ENCODE measurements at regions not wholly inside any gene's neighbourhood (a gene's known extent, or its start where the extent isn't known, plus 50 kb on each side); places are given as distances from the start of the nearest gene placed in this dataset.
"Not testable (repeated sequence)": the region's sequence is repeated elsewhere in the genome, so short reads cannot be mapped to it uniquely, and the experiment has no call there.

GRCh38 chr7:68629-69028, 123.7 kb upstream of the FAM20C start:
- DNase-seq (ENCODE audit: insufficient read length, low spot score) = no peak
- no peak for FAIRE-seq
- no peak for TF ChIP-seq POLR2A (IDR thresholded peaks at IDR 0.05; ENCODE audit: low read depth, low read length)

DNA sequence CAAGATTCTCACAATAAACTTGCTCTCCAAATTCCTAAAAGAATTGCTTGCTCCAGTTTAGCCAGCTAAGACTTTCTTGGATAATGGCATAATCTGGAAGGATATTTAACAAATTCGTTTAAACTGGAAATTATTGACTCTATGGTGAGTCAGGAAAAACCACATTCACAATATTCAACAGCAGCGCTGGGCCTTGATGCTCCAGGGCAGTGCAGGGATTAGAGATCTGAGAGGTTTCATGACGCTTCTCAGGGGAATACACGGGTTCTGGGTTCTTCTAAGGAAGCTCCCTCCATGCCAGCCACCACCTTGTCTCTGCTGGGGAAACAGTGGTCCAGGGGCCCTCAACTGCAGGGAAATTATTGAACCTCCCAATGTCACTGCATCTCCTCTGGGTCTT, 123.3 kb upstream of the FAM20C start:
- not testable (repeated sequence) for FAIRE-seq; DNase-seq (ENCODE audit: insufficient read length, low spot score)

DNA sequence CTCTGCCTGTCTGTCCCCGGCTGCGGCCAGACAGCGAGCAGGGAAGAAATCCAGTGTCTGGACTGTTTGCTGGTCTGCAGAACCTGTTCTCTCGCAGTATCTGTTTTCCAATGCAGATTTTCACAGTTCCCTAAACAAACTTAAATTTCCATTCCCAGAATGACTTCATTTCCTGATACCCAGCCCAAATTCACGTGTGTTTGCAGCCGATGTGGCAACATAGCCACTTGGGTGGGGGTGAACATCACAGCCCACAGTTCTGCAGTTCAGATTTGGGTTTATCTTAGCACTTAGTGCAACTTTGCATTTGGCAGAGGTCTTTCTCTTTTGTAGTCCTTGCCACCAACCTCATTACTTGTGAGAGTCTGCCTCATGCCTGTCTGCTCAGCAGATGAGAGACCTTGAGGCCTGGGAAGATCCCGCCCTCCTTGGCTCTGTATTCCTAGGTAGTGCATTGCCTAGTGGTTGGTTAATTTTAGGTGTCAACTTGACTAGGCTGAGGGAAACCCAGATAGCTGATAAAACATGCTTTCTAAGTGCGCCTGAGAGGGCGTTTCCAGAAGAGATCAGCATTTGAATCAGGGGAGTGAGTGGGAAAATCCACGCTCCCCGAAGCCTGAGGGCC, 122.8 kb upstream of the FAM20C start:
- DNase-seq (ENCODE audit: insufficient read length, low spot score); FAIRE-seq: not testable (repeated sequence)

GRCh38 chr7:70207-70606, 122.2 kb upstream of the FAM20C start:
- FAIRE-seq; DNase-seq (ENCODE audit: insufficient read length, low spot score): not testable (repeated sequence)

- DNase-seq (ENCODE audit: insufficient read length, low spot score); FAIRE-seq: not testable (repeated sequence)
These were observed 121.4 kb upstream of the FAM20C start for GRCh38 chr7:70989-71388.

GRCh38 chr7:72266-73057, 119.9 kb upstream of the FAM20C start:
- FAIRE-seq; DNase-seq (ENCODE audit: insufficient read length, low spot score): not testable (repeated sequence)

- FAIRE-seq; DNase-seq (ENCODE audit: insufficient read length, low spot score): not testable (repeated sequence)
These were observed 119.4 kb upstream of the FAM20C start for GRCh38 chr7:73058-73331.

GRCh38 chr7:74008-74540, 118.3 kb upstream of the FAM20C start:
- not testable (repeated sequence) for DNase-seq (ENCODE audit: insufficient read length, low spot score); FAIRE-seq

DNA sequence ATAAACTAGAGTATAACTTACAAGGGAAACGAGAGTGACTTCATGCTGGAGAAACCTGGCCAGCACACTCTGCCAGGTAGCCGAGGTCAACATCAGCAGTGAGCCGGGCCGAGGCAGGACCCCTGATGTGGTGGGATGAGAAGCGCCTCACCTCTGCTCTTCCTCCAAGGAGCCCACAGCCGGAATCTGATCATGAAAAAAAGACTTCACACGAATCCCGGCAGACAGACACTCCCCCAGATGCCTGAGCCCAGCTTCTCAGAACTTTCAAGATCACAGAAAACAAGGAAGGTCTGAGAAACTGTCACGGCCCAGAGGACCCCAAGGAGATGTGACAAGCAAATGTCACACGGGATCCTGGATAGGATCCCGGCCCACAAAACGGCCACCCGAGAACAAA, 116.9 kb upstream of the FAM20C start:
- FAIRE-seq; DNase-seq (ENCODE audit: insufficient read length, low spot score): not testable (repeated sequence)

DNA sequence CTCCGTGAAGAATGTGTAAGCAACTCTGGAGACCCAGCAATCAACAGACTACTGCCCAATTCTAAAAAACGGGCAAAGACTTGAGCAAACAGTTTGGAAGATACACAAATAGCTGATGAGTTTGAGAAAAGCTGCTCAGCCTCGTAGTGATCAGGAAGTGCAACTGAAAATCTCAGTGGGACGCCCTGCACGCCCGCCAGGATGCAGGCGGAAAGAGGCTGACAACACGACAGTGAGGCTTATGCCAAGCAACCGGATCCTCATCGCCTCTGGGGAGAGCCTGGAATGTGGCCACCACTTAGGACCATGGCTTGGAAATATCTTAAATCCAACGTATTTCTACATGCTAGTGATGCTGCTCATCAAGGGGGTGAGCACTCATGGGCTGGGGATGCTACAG, 116.2 kb upstream of the FAM20C start:
- DNase-seq (ENCODE audit: insufficient read length, low spot score); FAIRE-seq: not testable (repeated sequence)

DNA sequence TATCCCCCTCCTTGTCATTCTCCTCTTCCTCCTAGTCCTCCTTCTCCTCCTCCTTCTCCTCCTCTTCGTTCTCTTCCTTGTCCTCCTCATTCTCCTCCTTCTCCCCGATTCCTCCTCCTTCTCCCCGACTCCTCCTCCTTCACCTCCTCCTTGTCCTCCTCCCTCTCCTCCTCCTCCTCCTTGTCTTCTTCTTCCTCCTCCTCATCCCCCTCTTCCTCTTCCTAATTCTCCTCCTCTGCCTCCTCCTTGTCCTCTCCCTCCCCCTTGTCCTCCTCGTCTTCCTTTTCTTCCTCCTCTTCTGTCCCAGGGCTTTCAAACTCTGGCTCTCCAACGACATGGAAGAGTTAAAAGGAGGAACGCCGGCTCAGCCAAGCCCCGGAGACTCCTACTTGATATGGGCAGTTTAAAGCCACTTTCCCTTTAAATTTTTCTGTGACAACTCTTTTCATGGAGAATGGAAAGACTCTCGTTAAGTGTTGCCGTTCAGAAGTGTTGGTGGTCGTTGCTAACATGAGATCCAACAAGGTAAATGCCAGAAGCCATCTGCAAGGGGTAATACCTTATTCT, 115.5 kb upstream of the FAM20C start:
- not testable (repeated sequence) for DNase-seq (ENCODE audit: insufficient read length, low spot score); FAIRE-seq

- not testable (repeated sequence) for FAIRE-seq; DNase-seq (ENCODE audit: insufficient read length, low spot score)
These were observed 113.5 kb upstream of the FAM20C start for GRCh38 chr7:78862-79261.

DNA sequence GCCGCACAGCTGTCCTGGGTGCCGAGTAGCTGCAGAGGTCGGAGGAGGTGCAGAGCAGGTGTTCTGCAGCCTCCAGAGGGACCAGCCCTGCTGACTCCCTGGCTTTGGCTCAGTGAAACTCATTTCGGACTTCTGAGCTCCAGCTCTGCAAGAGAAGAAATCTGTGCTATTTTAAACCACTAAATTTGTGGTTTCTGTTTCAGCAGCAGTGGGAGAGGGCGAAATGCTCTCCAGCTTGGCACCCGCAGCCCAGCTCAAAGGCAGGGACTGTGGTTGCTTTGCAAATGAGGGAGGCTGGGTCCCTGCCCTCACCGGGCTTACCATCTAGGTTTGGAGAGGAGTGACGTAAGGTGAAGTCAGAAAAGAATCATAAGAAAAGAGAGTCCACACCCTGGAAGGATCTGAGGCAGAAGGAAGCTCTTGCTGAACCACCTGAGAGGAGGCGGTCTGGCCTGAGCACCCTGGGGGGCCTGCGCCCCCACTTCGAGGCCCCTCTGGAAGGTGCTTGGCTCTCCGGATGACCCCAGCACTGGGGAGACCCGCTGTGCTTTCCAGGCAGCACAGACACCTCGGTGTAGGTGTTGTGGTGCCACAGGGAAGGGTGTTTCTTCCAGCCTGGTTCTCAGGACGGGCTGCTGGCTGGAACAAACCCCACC, 112.8 kb upstream of the FAM20C start:
- DNase-seq (ENCODE audit: insufficient read length, low spot score); FAIRE-seq: not testable (repeated sequence)

- TF ChIP-seq POLR2A (IDR thresholded peaks at IDR 0.05; ENCODE audit: low read depth, low read length) = no peak
- FAIRE-seq = no peak
- DNase-seq (ENCODE audit: insufficient read length, low spot score) = no peak
These were observed 111.9 kb upstream of the FAM20C start for GRCh38 chr7:80259-81067.

Measured in H54 (cell line).